ENCODE measurements at regions not wholly inside any gene's neighbourhood (a gene's known extent, or its start where the extent isn't known, plus 50 kb on each side); places are given as distances from the start of the nearest gene placed in this dataset.

DNA sequence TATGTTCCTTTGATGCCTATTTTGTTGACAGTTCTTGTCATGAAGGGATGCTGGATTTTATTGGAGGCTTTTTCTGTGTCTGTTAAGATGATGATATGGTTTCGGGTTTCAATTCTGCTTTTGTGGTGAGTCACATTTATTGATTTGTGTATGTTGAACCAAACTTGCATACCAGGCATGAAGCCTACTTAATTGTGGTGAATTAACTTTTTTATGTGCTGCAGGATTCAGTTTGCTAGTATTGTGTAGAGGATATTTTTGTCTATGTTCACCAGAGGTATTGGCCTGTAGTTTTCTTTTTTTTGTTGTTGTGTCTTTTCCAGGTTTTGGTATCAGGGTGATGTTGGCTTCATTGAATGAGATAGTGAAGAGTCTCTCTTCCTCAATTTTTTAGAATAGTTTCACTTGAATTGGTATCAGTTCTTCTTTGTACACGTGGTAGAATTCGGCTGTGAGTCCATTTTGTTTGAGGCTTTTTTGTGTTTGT lies 345.9 kb downstream of the KIF20B start:
- peak; percentile 82 for DNase-seq
- Mint-ChIP-seq H3K4me1 (peaks cover 44% of the 10 kb centered on the region), H3K4me3 (peak overlapping the region; percentile 49), H3K9me3 (ENCODE audit: insufficient read depth) (peaks cover 5% of the 10 kb centered on the region), H3K27me3 (no peaks in the 10 kb centered on the region), H3K27ac (peak overlapping the region; percentile 80)
- Histone ChIP-seq H3K9me3 (ENCODE audit: control extremely low read depth in 1 of 3, control insufficient read depth in 2 of 3, insufficient read depth in 1 of 3, low read length in 2 of 3) (peaks cover 0 to 9% (median 3%) of the 10 kb centered on the region in 3 donors), H2AFZ (ENCODE audit: insufficient read depth, low read depth, low read length, poor library complexity, severe bottlenecking) (peak overlapping the region; percentile 36), H3K36me3 (replicated peaks in 1 of 2; ENCODE audit: control extremely low read depth in 1 of 2, control insufficient read depth in 1 of 2, extremely low read depth in 1 of 2, insufficient read depth in 2 of 2, low read length in 1 of 2) (no peaks in the 10 kb centered on the region), H3K9ac (ENCODE audit: low read length) (no peak overlapping the region), H4K20me1 (ENCODE audit: control insufficient read depth, insufficient read depth, low read length, poor library complexity, severe bottlenecking) (no peaks in the 10 kb centered on the region), H3K27ac (ENCODE audit: low read length in 2 of 2) (peak overlapping the region; percentile 30 to 31), H3K27me3 (replicated peaks in 1 of 4; ENCODE audit: control extremely low read depth in 1 of 4, control insufficient read depth in 3 of 4, insufficient read depth in 4 of 4, low read length in 3 of 4) (peaks cover 0 to 9% (median 2%) of the 10 kb centered on the region in 4 experiments), H3K4me1 (ENCODE audit: control insufficient read depth in 2 of 2, insufficient read depth in 2 of 2, low read length in 2 of 2) (peaks cover 26 to 36% of the 10 kb centered on the region in 2 donors), H3K4me3 (ENCODE audit: control extremely low read depth in 1 of 5, extremely low read depth in 1 of 5, insufficient read depth in 1 of 5, low read depth in 2 of 5, low read length in 4 of 5) (no peak overlapping the region), H3K4me2 (replicated peaks; ENCODE audit: low read depth, low read length, poor library complexity, severe bottlenecking) (peak overlapping the region; percentile 58), H3K79me2 (ENCODE audit: control insufficient read depth, insufficient read depth, low read length) (no peaks in the 10 kb centered on the region)
- intact Hi-C loops (cut with micrococcal nuclease) = loop anchor here (1.0 to 5.0 kb wide), 3 partner anchors 32 to 825 kb away; partner anchors contain the start of gene RPP30
- ATAC-seq (ENCODE audit: low read depth) = peak; percentile 79
- POLR2A ChIA-PET = no interaction called here
- no CpG with 5 or more reads among the region's 3 CpGs for WGBS (ENCODE audit: insufficient coverage)
- CTCF ChIA-PET = no interaction called here
- TF ChIP-seq, protein P1, sequence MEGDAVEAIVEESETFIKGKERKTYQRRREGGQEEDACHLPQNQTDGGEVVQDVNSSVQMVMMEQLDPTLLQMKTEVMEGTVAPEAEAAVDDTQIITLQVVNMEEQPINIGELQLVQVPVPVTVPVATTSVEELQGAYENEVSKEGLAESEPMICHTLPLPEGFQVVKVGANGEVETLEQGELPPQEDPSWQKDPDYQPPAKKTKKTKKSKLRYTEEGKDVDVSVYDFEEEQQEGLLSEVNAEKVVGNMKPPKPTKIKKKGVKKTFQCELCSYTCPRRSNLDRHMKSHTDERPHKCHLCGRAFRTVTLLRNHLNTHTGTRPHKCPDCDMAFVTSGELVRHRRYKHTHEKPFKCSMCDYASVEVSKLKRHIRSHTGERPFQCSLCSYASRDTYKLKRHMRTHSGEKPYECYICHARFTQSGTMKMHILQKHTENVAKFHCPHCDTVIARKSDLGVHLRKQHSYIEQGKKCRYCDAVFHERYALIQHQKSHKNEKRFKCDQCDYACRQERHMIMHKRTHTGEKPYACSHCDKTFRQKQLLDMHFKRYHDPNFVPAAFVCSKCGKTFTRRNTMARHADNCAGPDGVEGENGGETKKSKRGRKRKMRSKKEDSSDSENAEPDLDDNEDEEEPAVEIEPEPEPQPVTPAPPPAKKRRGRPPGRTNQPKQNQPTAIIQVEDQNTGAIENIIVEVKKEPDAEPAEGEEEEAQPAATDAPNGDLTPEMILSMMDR (IDR thresholded peaks at IDR 0.05) = no peak
- no peak for TF ChIP-seq EZH2 (IDR thresholded peaks at IDR 0.05; ENCODE audit: borderline replicate concordance, insufficient read depth, low read depth, low read length, poor library complexity, severe bottlenecking)

- peaks cover 0 to 9% (median 3%) of the 10 kb centered on the region in 3 donors for H3K9me3 ChIP-seq (ENCODE audit: control extremely low read depth in 1 of 3, control insufficient read depth in 2 of 3, insufficient read depth in 1 of 3, low read length in 2 of 3)
- DNase-seq (no peak), ATAC-seq (ENCODE audit: low read depth) (no peak)
- H3K27ac Mint-ChIP-seq = no peak overlapping the region
- H3K27me3 ChIP-seq (replicated peaks in 1 of 4; ENCODE audit: control extremely low read depth in 1 of 4, control insufficient read depth in 3 of 4, insufficient read depth in 4 of 4, low read length in 3 of 4) = peaks cover 0 to 9% (median 0%) of the 10 kb centered on the region in 4 experiments
- intact Hi-C loops (cut with micrococcal nuclease) = no loop called here
- no peak overlapping the region for H3K4me3 ChIP-seq (ENCODE audit: control extremely low read depth in 1 of 5, extremely low read depth in 1 of 5, insufficient read depth in 1 of 5, low read depth in 2 of 5, low read length in 4 of 5)
- CTCF ChIA-PET = interaction anchor here (0.6 kb wide), 1 partner anchor 174 kb away, joined by 3 read pairs; no protein-coding TSS in a partner anchor
- no peaks in the 10 kb centered on the region for H3K79me2 ChIP-seq (ENCODE audit: control insufficient read depth, insufficient read depth, low read length)
- H3K9me3 Mint-ChIP-seq (ENCODE audit: insufficient read depth) = peaks cover 5% of the 10 kb centered on the region
- H3K27ac ChIP-seq (ENCODE audit: low read length in 2 of 2) = no peak overlapping the region
- peaks cover 45% of the 10 kb centered on the region for H3K4me1 Mint-ChIP-seq
- H3K27me3 Mint-ChIP-seq = peaks cover 10% of the 10 kb centered on the region
- POLR2A ChIA-PET = no interaction called here
- no peaks in the 10 kb centered on the region for H4K20me1 ChIP-seq (ENCODE audit: control insufficient read depth, insufficient read depth, low read length, poor library complexity, severe bottlenecking)
- peaks cover 26 to 38% of the 10 kb centered on the region in 2 donors for H3K4me1 ChIP-seq (ENCODE audit: control insufficient read depth in 2 of 2, insufficient read depth in 2 of 2, low read length in 2 of 2)
- TF ChIP-seq EZH2 (IDR thresholded peaks at IDR 0.05; ENCODE audit: borderline replicate concordance, insufficient read depth, low read depth, low read length, poor library complexity, severe bottlenecking) = no peak
- H3K4me2 ChIP-seq (replicated peaks; ENCODE audit: low read depth, low read length, poor library complexity, severe bottlenecking) = peak overlapping the region; percentile 13
- no peak overlapping the region for H2AFZ ChIP-seq (ENCODE audit: insufficient read depth, low read depth, low read length, poor library complexity, severe bottlenecking)
- H3K36me3 ChIP-seq (replicated peaks in 1 of 2; ENCODE audit: control extremely low read depth in 1 of 2, control insufficient read depth in 1 of 2, extremely low read depth in 1 of 2, insufficient read depth in 2 of 2, low read length in 1 of 2) = no peaks in the 10 kb centered on the region
- no peak overlapping the region for H3K4me3 Mint-ChIP-seq
- H3K9ac ChIP-seq (ENCODE audit: low read length) = no peak overlapping the region
These were observed 349.7 kb downstream of the KIF20B start for GRCh38 chr10:90051053-90051452.

Measured in B cell (primary cell).